Osteocyte (in vitro differentiated cells): ENCODE measurements at regions not wholly inside any gene's neighbourhood (a gene's known extent, or its start where the extent isn't known, plus 50 kb on each side); places are given as distances from the start of the nearest gene placed in this dataset.

Experiments
- DNase-seq: peaks from one replicate; pipeline ENCODE4 v3.0.0; 2021; ENCODE audit warnings: mixed read lengths; ENCODE audit not compliant: unreplicated experiment; ENCODE audit errors: extremely low spot score
- H3K27ac Mint-ChIP-seq: one replicate; pipeline ENCODE4 v1.8.0; 2021; ENCODE audit warnings: mild to moderate bottlenecking, mixed read lengths; ENCODE audit not compliant: unreplicated experiment
- H3K27me3 Mint-ChIP-seq: one replicate; pipeline ENCODE4 v1.8.0; 2021; ENCODE audit warnings: mixed read lengths; ENCODE audit not compliant: unreplicated experiment
- H3K36me3 Mint-ChIP-seq: one replicate; pipeline ENCODE4 v1.8.0; 2021; ENCODE audit warnings: mixed read lengths; ENCODE audit not compliant: unreplicated experiment
- H3K4me1 Mint-ChIP-seq: one replicate; pipeline ENCODE4 v1.8.0; 2021; ENCODE audit warnings: mixed read lengths; ENCODE audit not compliant: unreplicated experiment
- H3K4me3 Mint-ChIP-seq: one replicate; pipeline ENCODE4 v1.8.0; 2021; ENCODE audit warnings: mild to moderate bottlenecking, moderate library complexity, mixed read lengths; ENCODE audit not compliant: unreplicated experiment
- H3K9me3 Mint-ChIP-seq: one replicate; pipeline ENCODE4 v1.8.0; 2021; ENCODE audit warnings: mixed read lengths; ENCODE audit not compliant: unreplicated experiment
- CTCF ChIP-seq: fragments of 200-600 bp; sonication (generic); IDR thresholded peaks from 2 replicates; pipeline ENCODE4 v1.5.0; 2021; ENCODE audit warnings: antibody characterized with exemption, mild to moderate bottlenecking, moderate library complexity

DNA sequence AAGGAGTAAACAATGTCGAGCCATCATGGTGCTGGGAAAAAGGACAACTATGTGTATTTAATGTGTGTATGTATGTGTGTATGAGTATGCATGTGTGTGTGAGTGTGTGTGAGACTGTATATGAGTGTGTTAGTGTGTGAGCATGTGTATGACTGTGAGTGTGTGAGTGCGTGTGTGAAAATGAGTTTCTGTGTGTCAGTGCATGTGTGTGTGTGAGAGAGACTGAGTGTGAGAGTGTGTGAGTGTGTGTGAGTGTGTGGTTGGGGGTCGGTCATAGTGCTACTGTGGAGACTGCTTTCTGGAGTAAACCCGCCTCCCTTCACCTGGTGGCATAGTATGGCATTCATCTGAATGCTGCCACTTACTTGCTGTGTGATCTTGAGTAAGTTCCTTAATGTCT is 567.4 kb downstream of the FGF9 start:
- Mint-ChIP-seq H3K4me1 (no peaks in the 10 kb centered on the region), H3K27ac (no peak overlapping the region), H3K9me3 (peaks cover 23% of the 10 kb centered on the region), H3K36me3 (no peaks in the 10 kb centered on the region), H3K4me3 (no peak overlapping the region), H3K27me3 (no peaks in the 10 kb centered on the region)
- TF ChIP-seq CTCF: no peak
- DNase-seq: no peak

GRCh38 chr13:22240716-22241115 is 569.8 kb downstream of the FGF9 start:
- no peaks in the 10 kb centered on the region for H3K36me3 Mint-ChIP-seq
- no peaks in the 10 kb centered on the region for H3K4me1 Mint-ChIP-seq

GRCh38 chr13:22243469-22244163 is 572.7 kb downstream of the FGF9 start:
- no peak for TF ChIP-seq CTCF
- Mint-ChIP-seq H3K27ac (no peak overlapping the region), H3K36me3 (no peaks in the 10 kb centered on the region), H3K27me3 (no peaks in the 10 kb centered on the region), H3K4me1 (no peaks in the 10 kb centered on the region), H3K4me3 (no peak overlapping the region), H3K9me3 (peaks cover 54% of the 10 kb centered on the region)
- DNase-seq: no peak

More at GRCh38 chr13:22240716-22241115, 569.8 kb downstream of the FGF9 start:
- Mint-ChIP-seq H3K27me3 (no peaks in the 10 kb centered on the region), H3K27ac (no peak overlapping the region), H3K4me3 (no peak overlapping the region), H3K9me3 (peaks cover 37% of the 10 kb centered on the region)
- DNase-seq: no peak
- TF ChIP-seq CTCF: no peak

DNA sequence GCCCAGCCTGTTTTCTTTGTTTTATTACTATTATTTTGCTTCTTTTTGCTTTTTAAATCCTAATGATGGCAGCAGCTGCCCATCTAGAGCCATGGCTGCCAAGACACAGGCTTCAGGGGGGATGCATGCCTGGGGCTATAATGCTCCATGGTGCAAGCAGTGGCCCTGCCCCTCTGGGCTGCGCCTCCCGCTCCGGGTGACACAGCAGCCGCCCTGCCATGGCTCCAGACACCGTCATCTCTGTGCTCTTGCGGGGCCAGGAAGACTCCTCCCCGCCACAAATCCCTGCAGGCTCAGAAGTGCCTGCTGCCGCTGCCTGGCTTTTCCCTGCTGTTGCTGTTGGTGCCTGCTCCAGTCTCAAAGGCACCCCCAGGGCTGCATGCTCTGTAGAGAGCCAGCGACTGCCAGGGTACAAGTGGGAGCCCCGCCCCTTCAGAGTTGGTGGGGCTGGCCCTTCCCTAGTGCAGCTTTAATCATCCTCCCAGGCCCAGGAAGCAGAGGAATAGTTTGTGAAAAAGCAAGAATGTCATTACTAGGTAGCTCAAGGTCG is 581.5 kb downstream of the FGF9 start:
- no peak for DNase-seq
- no peak overlapping the region for H3K27ac Mint-ChIP-seq

More for the DNA sequence above, 581.5 kb downstream of the FGF9 start:
- no peaks in the 10 kb centered on the region for H3K4me1 Mint-ChIP-seq
- no peaks in the 10 kb centered on the region for H3K27me3 Mint-ChIP-seq
- H3K36me3 Mint-ChIP-seq: no peaks in the 10 kb centered on the region
- peaks cover 26% of the 10 kb centered on the region for H3K9me3 Mint-ChIP-seq
- no peak for TF ChIP-seq CTCF
- H3K4me3 Mint-ChIP-seq: no peak overlapping the region
